Fibroblast of peridontal ligament (primary cell): ENCODE measurements at regions not wholly inside any gene's neighbourhood (a gene's known extent, or its start where the extent isn't known, plus 50 kb on each side); places are given as distances from the start of the nearest gene placed in this dataset.

ENCODE experiments used
- DNase-seq: peaks from one replicate; pipeline ENCODE4 v3.0.0-alpha.2; 2010; ENCODE audit errors: extremely low read depth

- no peak for DNase-seq
These were observed 196.9 kb downstream of the MYCN start for GRCh38 chr2:16137080-16137755.

GRCh38 chr2:16136461-16137035, 196.2 kb downstream of the MYCN start:
- DNase-seq = no peak

GRCh38 chr2:16135913-16136310, 195.6 kb downstream of the MYCN start:
- no peak for DNase-seq

GRCh38 chr2:16135196-16135912, 195.0 kb downstream of the MYCN start:
- no peak for DNase-seq

GRCh38 chr2:16134436-16135165, 194.3 kb downstream of the MYCN start:
- DNase-seq = no peak

GRCh38 chr2:16130906-16131400, 190.6 kb downstream of the MYCN start:
- no peak for DNase-seq

- no peak for DNase-seq
These were observed 190.2 kb downstream of the MYCN start for GRCh38 chr2:16130541-16130880.

GRCh38 chr2:16129716-16130540, 189.6 kb downstream of the MYCN start:
- no peak for DNase-seq

GRCh38 chr2:16128746-16129610, 188.6 kb downstream of the MYCN start:
- no peak for DNase-seq

- DNase-seq = no peak
These were observed 187.6 kb downstream of the MYCN start for GRCh38 chr2:16127958-16128357.

- no peak for DNase-seq
These were observed 187.1 kb downstream of the MYCN start for GRCh38 chr2:16127276-16127940.

GRCh38 chr2:16126517-16127275, 186.3 kb downstream of the MYCN start:
- no peak for DNase-seq

- DNase-seq = no peak
These were observed 185.5 kb downstream of the MYCN start for GRCh38 chr2:16125614-16126516.

- no peak for DNase-seq
These were observed 184.7 kb downstream of the MYCN start for GRCh38 chr2:16124881-16125613.

GRCh38 chr2:16123856-16124780, 183.8 kb downstream of the MYCN start:
- no peak for DNase-seq

- no peak for DNase-seq
These were observed 183.1 kb downstream of the MYCN start for GRCh38 chr2:16123421-16123820.
